Stimulated activated CD4-positive, alpha-beta T cell treated with anti-CD3 and anti-CD28 coated beads, TNF-alpha, amount 100 ng/mL, for 48 hours (primary cell): ENCODE measurements at regions not wholly inside any gene's neighbourhood (a gene's known extent, or its start where the extent isn't known, plus 50 kb on each side); places are given as distances from the start of the nearest gene placed in this dataset.
"Not testable (repeated sequence)": the region's sequence is repeated elsewhere in the genome, so short reads cannot be mapped to it uniquely, and the experiment has no call there.

Source experiments
- DNase-seq, 3 donors: peaks; one replicate each; pipeline ENCODE4 v3.0.0-alpha.2; 2020; ENCODE audit warnings: low read depth in 3 of 3

GRCh38 chr19:28103921-28104320 lies 1109.0 kb downstream of the UQCRFS1 start:
- DNase-seq, result no peak

GRCh38 chr19:28084659-28085157 lies 1128.2 kb downstream of the UQCRFS1 start:
- DNase-seq, result not testable (repeated sequence)

GRCh38 chr19:28076628-28077027 lies 1136.3 kb downstream of the UQCRFS1 start:
- DNase-seq, result no peak

- no peak for DNase-seq
Observed at GRCh38 chr19:28075229-28075628, 1137.7 kb downstream of the UQCRFS1 start.

- no peak for DNase-seq
Observed at GRCh38 chr19:28074773-28075172, 1138.2 kb downstream of the UQCRFS1 start.

GRCh38 chr19:28067882-28068281 lies 1145.1 kb downstream of the UQCRFS1 start:
- DNase-seq, result no peak

- DNase-seq, result no peak
Observed at GRCh38 chr19:28066988-28067387, 1146.0 kb downstream of the UQCRFS1 start.

GRCh38 chr19:28066161-28066560 lies 1146.8 kb downstream of the UQCRFS1 start:
- no peak for DNase-seq

- DNase-seq, result no peak
Observed at GRCh38 chr19:28065026-28065425, 1147.9 kb downstream of the UQCRFS1 start.

GRCh38 chr19:28063702-28064101 lies 1149.2 kb downstream of the UQCRFS1 start:
- DNase-seq, result no peak

- DNase-seq, result no peak
Observed at GRCh38 chr19:28061111-28061510, 1151.8 kb downstream of the UQCRFS1 start.

- not testable (repeated sequence) for DNase-seq
Observed at GRCh38 chr19:28057026-28057425, 1155.9 kb downstream of the UQCRFS1 start.

- no peak for DNase-seq
Observed at GRCh38 chr19:28051047-28051446, 1161.9 kb downstream of the UQCRFS1 start.

- no peak for DNase-seq
Observed at GRCh38 chr19:28049875-28050274, 1163.1 kb downstream of the UQCRFS1 start.

GRCh38 chr19:28046932-28047331 lies 1166.0 kb downstream of the UQCRFS1 start:
- DNase-seq, result no peak

GRCh38 chr19:28045621-28046020 lies 1167.3 kb downstream of the UQCRFS1 start:
- no peak for DNase-seq

- no peak for DNase-seq
Observed at GRCh38 chr19:28044477-28044876, 1168.5 kb downstream of the UQCRFS1 start.

GRCh38 chr19:28042516-28042915 lies 1170.4 kb downstream of the UQCRFS1 start:
- no peak for DNase-seq

- no peak for DNase-seq
Observed at GRCh38 chr19:28039677-28040381, 1173.1 kb downstream of the UQCRFS1 start.

- DNase-seq, result no peak
Observed at GRCh38 chr19:28037186-28037585, 1175.8 kb downstream of the UQCRFS1 start.

- no peak for DNase-seq
Observed at GRCh38 chr19:28036486-28036885, 1176.5 kb downstream of the UQCRFS1 start.

- no peak for DNase-seq
Observed at GRCh38 chr19:28034936-28035335, 1178.0 kb downstream of the UQCRFS1 start.

GRCh38 chr19:28028881-28029444 lies 1184.0 kb downstream of the UQCRFS1 start:
- no peak for DNase-seq
